ENCODE measurements at regions not wholly inside any gene's neighbourhood (a gene's known extent, or its start where the extent isn't known, plus 50 kb on each side); places are given as distances from the start of the nearest gene placed in this dataset.

DNA sequence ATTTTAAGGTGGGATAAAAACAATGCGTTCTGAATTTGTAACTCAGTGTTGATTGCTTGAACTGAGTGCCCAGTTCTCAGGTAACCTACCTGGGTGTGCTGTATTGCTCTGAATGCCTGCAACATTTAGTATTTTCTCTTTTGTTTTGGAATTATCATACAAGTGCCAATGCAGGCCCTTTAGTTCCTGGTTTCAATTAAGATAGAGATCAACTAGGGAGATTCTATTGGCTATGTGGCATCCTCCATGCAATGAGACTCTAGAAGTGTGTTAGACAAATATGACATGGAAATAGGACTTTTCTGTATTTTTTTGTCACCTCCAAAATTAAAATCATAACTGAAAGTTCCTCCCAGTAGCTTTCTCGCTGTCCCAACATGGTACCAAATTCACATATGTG lies 438.7 kb upstream of the IGFBP7 start:
- FAIRE-seq (no peak), DNase-seq (ENCODE audit: insufficient read length, low spot score) (no peak)

GRCh38 chr4:57544811-57545654 lies 434.8 kb upstream of the IGFBP7 start:
- FAIRE-seq (no peak), DNase-seq (ENCODE audit: insufficient read length, low spot score) (no peak)

GRCh38 chr4:57504797-57505530 lies 394.8 kb upstream of the IGFBP7 start:
- FAIRE-seq (no peak), DNase-seq (ENCODE audit: insufficient read length, low spot score) (no peak)

DNA sequence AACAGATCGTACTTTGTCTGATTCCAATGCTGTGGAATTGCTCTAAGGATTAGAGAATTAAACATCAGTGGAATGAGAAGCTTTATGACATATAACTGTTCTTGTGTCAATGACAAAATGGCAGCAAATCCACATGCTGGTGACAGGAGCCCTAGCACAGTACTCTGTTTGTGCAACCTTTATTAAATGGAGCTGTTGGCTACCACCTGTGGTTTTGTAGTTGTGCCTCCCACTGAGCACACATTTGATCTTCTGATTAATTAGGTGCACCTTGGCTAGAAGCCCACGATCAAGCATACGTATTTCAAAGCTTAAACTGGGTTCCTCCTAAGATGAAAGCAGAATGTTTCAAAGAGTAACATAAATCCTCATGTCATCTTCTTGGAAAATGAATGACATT lies 394.0 kb upstream of the IGFBP7 start:
- FAIRE-seq (no peak), DNase-seq (ENCODE audit: insufficient read length, low spot score) (no peak)

- FAIRE-seq (no peak), DNase-seq (ENCODE audit: insufficient read length, low spot score) (no peak)
These were observed 391.5 kb upstream of the IGFBP7 start for GRCh38 chr4:57501720-57502119.

GRCh38 chr4:57499786-57500185 lies 389.6 kb upstream of the IGFBP7 start:
- DNase-seq (ENCODE audit: insufficient read length, low spot score) (no peak), FAIRE-seq (no peak)

GRCh38 chr4:57498251-57498650 lies 388.1 kb upstream of the IGFBP7 start:
- no peak for DNase-seq (ENCODE audit: insufficient read length, low spot score)
- no peak for FAIRE-seq

DNA sequence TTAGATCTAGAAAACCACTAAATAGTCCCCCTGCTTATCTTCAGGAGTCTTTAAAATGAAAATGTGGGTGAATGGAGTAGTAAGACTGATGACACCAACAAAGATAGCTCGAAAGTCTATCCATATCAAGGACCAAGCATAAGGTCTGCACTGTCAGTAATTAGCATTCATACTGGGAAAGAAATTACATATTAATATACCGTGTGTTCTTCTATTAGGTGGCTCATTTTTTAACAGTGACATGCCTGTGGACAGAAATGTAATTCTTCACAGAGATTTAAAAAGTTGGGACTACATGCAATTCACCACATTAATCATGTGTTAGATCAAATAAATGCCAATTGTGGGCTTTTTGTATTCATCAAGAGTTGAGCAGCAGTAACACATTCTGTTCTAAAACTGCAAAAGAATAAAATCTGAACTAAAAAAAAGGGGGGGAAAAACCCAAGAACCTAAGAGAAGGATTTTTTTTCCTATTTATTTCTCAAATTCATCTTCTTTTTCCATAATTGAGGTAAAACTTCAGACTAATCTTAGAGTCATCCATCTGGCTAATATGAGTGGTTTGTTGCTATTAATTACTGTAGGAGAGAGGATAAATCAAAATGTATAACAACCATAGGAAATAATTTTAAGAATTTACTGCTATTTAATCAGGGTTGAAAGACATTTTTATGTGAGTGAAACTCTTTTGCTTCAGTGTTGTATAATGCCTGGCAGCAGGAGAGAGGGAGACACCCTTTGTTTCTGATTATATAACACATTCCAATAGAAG lies 386.7 kb upstream of the IGFBP7 start:
- no peak for DNase-seq (ENCODE audit: insufficient read length, low spot score)
- FAIRE-seq: no peak

DNA sequence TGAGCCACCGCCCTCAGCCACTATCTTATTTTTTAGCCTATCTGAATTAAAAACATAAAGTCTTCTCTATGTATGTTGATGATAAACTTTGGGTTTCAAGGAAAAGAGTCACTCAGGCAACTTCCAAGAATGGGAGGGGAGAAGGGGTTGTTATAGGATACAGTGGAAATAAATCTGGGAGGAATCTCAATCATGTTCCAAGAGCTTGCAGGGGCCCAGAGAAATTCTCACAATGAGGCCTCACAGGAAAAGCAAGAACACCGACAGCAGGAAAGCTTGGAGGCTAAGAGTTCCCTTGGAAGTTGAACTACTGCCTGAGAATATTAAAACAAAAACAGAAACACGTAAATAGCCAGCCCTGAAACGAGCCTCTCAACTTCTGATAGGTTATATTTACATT lies 384.6 kb upstream of the IGFBP7 start:
- no peak for FAIRE-seq

GRCh38 chr4:57492251-57492878 lies 382.2 kb upstream of the IGFBP7 start:
- FAIRE-seq: no peak

More for the DNA sequence above, 384.6 kb upstream of the IGFBP7 start:
- DNase-seq (ENCODE audit: insufficient read length, low spot score): no peak

GRCh38 chr4:57491388-57491787 lies 381.2 kb upstream of the IGFBP7 start:
- DNase-seq (ENCODE audit: insufficient read length, low spot score): no peak
- no peak for FAIRE-seq

More at GRCh38 chr4:57492251-57492878, 382.2 kb upstream of the IGFBP7 start:
- no peak for DNase-seq (ENCODE audit: insufficient read length, low spot score)

- FAIRE-seq (no peak), DNase-seq (ENCODE audit: insufficient read length, low spot score) (no peak)
These were observed 380.5 kb upstream of the IGFBP7 start for GRCh38 chr4:57490520-57491255.

DNA sequence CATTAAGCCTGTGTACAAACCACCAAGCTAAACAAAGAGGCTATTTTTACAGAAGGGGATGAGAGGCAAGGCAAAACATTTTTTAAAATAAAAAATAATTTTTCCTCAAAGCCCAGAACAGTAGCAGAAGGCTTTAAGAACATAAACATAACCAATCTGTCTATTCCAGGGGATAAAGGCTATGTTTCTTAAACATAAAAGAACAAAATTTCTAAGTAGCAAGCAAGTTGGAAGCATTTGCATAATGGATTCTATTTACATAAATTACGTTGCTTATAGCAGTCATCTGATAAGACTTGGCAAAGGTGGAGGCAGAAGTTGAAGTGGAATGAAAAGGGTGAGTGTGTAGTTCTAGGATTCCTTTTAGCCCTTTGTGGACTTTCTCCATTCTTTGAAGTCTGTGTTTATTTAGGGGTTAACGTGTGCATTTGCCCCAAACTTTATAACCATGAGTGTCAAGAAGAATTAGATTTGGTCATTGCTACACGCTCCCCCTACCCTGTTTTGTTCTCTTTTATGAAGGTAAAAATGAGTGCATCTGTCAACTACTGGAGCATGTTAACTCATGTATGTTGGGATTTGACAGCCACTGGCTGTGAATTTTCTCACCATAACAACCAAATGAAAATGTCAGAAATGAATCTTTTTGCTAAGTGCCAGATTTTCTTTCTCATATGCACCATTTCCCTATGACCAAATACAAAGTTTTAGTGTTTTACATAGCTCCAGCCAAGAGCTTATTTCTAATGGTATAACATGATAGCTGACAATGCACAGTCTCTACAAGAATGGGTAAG lies 378.4 kb upstream of the IGFBP7 start:
- FAIRE-seq (no peak), DNase-seq (ENCODE audit: insufficient read length, low spot score) (no peak)

DNA sequence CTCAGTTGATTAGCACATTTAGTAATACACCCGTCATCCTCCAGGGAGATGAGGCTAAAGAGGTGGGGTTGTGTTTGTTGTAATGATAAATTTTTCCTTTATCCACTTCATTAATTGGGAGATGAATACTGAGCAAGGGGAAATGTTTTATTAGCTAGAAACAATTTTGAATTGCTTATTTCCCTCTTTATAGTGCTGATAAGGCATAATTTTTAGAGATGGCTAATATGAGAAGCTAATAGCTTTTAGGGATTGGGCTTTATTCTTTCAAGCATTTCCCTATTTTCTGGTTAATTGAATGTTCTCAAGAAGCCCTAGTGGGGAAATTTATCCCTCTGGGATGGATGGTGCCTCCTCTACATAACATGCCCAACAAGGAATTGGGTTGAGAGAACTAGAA lies 365.2 kb upstream of the IGFBP7 start:
- DNase-seq (ENCODE audit: insufficient read length, low spot score): no peak
- no peak for FAIRE-seq

GRCh38 chr4:57465321-57466056 lies 355.3 kb upstream of the IGFBP7 start:
- no peak for DNase-seq (ENCODE audit: insufficient read length, low spot score)
- no peak for FAIRE-seq

DNA sequence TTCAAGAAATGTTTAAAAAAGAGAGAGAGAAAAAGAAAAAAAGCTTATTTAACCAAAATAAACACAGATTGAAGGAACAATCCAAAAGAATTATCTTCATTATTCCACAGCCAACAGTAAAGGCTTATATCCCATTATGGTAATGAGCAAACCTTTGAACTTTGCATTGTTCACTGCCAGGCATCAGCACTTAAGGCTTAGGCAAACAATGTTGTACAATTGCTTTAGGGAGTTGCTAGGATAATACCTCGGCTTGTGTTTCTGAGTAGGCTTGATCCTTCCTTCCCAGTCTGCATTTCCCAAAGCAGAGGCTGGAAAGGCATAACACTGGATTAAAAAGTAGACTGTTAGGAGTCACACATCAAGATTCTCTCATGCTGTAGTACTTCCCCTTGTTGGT lies 352.7 kb upstream of the IGFBP7 start:
- FAIRE-seq (no peak), DNase-seq (ENCODE audit: insufficient read length, low spot score) (no peak)

- FAIRE-seq (no peak), DNase-seq (ENCODE audit: insufficient read length, low spot score) (no peak)
These were observed 350.8 kb upstream of the IGFBP7 start for GRCh38 chr4:57460967-57461366.

GRCh38 chr4:57448901-57449300 lies 338.7 kb upstream of the IGFBP7 start:
- no peak for FAIRE-seq
- DNase-seq (ENCODE audit: insufficient read length, low spot score): no peak

DNA sequence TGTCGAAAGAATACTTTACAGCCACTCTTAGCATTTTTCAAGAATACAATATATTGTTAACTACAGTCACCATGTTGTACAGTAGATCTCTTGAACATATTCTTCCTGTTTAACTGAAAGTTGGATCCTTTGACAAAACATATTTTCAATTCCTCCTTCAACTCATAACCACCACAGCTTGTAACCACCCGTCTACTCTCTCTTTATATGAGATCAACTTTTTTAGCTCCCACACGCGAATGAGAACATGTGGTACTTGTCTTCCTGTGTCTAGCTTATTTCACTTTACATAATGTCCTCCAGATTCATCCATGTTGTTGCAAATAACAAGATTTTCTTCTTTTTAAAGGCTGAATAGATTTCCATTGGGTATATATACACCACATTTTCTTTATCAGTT lies 338.3 kb upstream of the IGFBP7 start:
- FAIRE-seq (no peak), DNase-seq (ENCODE audit: insufficient read length, low spot score) (no peak)

Data from GM19239 (cell line).